Endothelial cell of hepatic sinusoid (primary cell): ENCODE measurements at regions not wholly inside any gene's neighbourhood (a gene's known extent, or its start where the extent isn't known, plus 50 kb on each side); places are given as distances from the start of the nearest gene placed in this dataset.

Source experiments
- in situ Hi-C: cut with HindIII; loops from 2 replicates; pipeline ENCODE4 v1.10.0; 2017; ENCODE audit warnings: low sequenced_read_pairs

GRCh38 chr2:59077026-59077725 is 836.1 kb upstream of the FANCL start:
- in situ Hi-C loops, result no loop called here

DNA sequence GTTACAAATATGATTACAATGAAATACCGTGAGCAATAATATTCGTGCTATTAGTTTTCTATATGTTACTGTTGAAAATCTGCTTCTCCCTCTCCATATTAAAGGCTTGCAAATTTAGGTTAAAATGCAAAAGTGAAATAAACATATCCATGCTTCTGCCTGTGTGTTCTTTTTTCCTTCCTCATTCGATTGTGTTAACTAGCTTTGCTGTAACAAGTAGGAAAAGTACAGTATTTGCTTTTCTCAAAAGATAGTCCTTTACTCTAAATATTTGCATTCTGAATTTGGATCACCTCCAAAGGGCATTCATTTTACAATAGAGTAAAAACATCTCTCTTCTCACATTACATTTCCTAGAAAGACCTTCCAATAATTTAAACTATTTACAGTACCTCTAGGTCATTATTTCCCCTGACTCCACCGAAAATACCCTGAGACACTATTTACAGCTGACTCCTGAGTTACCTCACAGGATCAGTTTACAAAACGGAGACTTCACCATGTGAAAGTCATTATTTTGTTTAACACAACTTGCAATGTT is 835.0 kb upstream of the FANCL start:
- in situ Hi-C loops, result no loop called here

- in situ Hi-C loops, result no loop called here
These were observed 832.9 kb upstream of the FANCL start for GRCh38 chr2:59074071-59074470.

GRCh38 chr2:59073286-59073685 is 832.2 kb upstream of the FANCL start:
- in situ Hi-C loops, result no loop called here

DNA sequence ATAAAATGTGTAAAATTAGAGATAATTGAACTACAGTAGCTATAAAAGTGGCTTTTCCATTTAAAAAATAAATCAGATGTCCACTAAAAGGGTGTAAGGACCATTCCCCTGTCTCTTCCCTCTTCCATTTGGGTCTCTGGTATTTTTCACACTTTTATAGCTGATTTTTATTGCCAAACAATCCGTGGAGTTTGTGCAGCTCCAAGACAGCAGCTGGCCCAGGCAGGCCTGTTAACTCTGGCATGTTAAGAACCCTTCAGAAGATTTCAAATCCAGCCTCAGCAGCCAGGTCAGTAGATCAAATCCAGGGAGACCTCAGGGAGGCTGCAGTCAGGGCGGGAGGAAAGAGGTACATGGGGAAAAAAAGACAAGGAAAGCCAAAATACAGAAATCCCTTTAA is 827.1 kb upstream of the FANCL start:
- in situ Hi-C loops, result no loop called here

DNA sequence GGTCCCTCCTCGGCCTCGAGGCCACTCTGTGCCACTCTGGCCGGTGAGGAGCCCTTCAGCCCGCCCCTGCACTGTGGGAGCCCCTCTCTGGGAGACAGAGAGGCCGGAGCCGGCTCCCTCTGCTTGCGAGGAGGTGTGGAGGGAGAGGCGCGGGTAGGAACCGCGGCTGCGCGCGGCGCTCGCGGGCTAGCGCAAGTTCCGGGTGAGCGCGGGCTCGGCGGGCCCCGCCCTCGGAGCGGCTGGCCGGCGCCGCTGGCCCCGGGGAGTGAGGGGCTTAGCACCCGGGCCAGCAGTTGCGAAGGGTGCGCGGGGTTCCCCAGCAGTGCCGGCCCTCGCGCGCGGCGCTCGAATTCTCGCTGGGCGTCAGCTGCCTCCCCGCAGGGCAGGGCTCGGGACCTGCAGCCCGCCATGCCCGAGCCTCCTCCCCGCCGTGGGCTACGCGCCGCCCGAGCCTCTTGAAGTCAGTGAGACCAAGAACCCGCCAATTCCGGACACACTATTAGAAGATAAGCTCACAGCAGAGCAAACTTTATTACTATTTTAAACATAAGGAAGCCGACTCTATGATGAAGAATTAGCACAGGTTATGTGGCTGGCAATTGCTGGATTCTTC is 825.8 kb upstream of the FANCL start:
- in situ Hi-C loops, result no loop called here

DNA sequence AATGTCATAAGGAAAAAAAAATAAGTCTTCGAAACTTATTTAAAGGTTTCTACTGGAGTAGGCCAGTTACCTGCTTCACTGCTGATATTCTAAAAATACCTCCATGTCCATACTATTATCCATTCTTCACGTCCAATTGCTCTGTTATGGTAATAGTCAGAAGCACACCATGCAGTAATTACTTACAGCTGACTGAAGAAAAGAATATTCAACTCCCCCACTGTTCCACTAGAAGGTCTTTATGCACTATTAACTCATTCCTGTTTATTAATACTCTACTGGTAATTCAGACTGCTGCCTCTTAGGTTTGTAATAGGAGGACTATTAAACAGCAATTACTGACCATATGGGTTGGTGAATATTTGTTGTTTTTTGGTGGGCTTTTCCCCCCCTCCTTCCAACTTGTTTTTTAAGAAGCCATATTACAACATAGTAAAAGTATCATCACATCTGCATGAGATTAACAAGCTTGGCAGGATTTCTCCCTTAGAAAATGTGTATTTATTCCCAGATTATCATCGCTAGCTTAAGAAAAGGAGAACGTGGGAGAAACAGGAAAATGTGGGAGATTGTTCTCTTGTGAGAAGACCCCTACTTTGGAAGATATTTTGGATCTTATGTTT is 806.4 kb upstream of the FANCL start:
- in situ Hi-C loops, result no loop called here

DNA sequence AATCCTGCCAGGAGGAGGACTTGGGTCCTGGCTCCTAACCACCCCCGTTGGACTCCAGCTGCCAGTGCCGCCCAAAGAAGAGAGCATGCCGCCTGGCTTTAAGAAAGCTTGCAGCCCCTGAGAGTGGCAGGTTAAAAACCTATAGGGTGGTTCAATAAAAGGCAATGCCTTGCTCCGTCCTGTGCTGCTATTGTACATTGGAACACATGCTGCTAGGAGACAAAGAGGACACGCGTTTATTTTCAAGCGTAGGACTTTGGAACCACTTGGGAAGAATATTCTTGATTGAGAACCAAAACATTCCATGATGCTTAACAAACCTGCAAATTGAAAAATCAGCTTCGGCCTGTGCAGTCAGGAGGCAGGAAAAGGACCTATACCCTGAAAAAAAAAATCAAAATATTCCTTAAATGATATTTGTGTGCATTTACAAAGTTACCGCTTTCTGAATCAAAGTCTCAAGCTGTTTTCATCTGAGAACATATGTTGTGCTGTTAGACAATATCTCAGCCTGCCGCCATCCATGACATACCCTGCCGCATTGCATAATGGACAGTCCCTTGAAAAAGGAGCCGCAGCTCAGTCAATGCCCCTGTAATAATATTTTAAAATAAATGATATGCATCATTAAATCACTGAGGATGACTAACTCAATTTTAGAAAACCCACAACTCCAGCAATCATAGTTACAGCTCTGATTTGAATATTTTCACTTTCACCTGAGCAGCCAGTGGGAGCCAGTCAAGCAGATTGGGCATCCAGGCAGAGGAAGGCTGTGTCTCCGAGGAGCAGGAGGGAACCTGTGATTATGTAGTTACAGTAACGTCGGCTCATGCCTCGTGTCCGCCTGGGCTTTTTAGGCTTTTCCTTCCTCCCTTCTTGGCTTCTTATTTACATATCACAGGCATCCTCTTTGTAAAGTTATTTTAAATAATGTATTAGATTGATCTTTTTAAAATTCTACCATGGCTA is 805.6 kb upstream of the FANCL start:
- in situ Hi-C loops, result no loop called here

- in situ Hi-C loops, result no loop called here
These were observed 803.6 kb upstream of the FANCL start for GRCh38 chr2:59044736-59045135.

DNA sequence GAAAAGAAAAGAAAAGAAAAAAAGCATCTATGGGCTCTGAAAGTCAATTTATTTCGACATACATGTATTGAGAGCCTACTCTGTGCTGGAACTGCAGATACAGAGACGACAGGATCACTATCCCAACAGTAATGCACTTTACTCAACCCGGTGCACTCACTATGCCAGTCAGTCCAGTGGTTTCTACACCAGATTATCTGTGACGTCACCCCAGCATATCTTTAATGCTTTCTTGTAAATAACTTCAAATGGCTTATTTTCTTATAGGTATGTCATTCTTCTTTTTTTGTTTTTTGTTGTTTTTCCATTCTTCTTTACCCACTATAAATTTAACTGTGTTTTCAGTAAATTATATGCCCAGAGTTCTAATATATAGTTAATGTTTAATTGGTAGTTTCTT is 800.0 kb upstream of the FANCL start:
- in situ Hi-C loops, result no loop called here

- in situ Hi-C loops, result no loop called here
These were observed 793.7 kb upstream of the FANCL start for GRCh38 chr2:59034837-59035236.

GRCh38 chr2:59034106-59034505 is 793.0 kb upstream of the FANCL start:
- in situ Hi-C loops, result no loop called here

DNA sequence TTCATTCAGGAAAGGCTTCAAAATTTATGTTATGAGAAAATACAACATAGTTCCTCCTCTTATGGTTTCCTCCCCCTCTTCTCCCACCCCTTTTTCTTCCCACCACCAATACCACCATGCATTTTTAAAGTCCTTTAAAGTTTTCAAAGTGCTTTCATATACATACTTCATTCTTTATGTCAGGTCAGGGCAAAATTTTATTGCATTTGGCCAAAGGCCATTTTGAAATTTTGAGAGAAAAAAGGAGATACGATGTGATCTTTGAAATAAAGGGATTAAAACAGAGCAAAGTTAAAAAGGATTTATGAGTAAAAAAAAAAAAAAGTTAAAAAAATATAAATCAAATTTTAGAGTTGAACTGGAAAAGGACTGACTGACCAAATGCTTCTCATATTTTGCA is 792.5 kb upstream of the FANCL start:
- in situ Hi-C loops, result no loop called here

DNA sequence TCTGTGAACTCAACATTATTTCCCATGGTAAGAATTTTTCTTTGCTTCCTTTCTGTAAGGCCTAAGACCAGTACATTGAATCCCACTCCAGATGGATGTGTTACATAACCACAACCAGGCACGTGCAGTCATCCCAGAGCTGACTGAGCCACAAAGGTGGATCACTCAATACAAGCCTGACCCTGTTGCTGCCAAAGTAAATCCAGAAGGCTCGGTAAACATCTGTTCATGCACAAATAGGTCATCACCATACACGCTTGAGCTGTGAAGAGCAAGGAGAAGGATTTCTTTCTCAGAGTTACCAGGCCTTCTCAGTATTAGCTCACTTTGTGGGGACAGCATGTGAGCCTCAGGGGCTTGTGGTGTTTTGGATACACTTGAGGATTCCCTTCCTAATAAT is 791.4 kb upstream of the FANCL start:
- in situ Hi-C loops, result no loop called here

- in situ Hi-C loops, result no loop called here
These were observed 787.9 kb upstream of the FANCL start for GRCh38 chr2:59029058-59029457.

DNA sequence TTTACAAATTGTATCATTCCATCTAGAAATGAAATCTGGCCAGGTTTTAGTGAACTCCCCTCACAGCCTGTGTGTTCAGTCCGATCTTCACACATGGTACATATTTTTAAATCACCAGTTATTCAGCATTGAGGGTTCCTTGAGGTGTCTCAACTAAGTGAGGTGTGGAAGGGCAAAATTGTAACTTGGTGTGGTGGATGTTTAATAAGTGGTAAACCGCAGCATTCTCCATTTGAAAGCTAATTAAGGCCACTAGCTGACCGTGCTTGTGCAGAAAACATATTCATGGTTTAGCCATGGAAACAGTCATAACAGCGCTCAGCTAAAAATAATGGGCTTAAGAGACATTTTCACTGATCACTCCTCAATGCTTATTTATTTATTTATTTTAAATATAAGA is 786.2 kb upstream of the FANCL start:
- in situ Hi-C loops, result no loop called here

DNA sequence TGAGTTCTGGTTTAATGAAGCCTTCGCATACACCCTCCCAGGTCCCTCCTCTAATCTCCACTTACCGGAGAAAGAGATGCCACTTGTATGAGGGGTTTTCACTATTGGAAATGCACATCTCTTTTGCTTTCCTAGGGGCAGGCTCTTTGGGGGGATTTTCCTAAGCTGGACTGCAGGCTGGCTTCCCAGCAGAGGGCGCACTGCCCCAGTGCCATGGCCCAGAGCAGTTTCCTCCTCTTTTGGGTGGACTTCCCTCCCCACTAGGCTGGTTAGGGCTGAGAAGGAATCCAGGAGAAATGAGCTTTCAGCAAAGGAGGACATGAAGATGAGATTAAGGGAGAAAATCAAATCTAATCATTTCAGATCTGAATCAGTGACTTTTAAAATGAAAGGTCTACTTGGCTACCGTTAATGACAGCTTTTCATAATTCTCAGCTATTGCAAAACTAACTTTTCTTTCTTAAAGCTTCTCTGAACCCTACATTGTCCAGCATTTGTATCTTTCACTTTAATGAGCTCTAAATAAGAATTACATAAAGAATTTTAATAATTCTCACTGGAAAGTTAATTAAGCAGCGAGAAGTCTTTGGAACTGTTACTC is 784.1 kb upstream of the FANCL start:
- in situ Hi-C loops, result no loop called here

GRCh38 chr2:59021786-59022185 is 780.7 kb upstream of the FANCL start:
- in situ Hi-C loops, result no loop called here

- in situ Hi-C loops, result no loop called here
These were observed 778.5 kb upstream of the FANCL start for GRCh38 chr2:59019566-59020159.

GRCh38 chr2:59018737-59019136 is 777.6 kb upstream of the FANCL start:
- in situ Hi-C loops, result no loop called here
